GM23338 (cell line): ENCODE measurements at regions not wholly inside any gene's neighbourhood (a gene's known extent, or its start where the extent isn't known, plus 50 kb on each side); places are given as distances from the start of the nearest gene placed in this dataset.

Experiments used
- ATAC-seq: fragments of 200-7000 bp; cut with Tn5 transposase; 3 replicates; pipeline ENCODE4 v1.9.1; 2020
- DNase-seq: peaks from one replicate; pipeline ENCODE4 v3.0.0-alpha.2; 2015; ENCODE audit warnings: low spot score
- H2AFZ ChIP-seq: fragments of 200-600 bp; sonication (generic); 2 replicates; pipeline ENCODE4 v1.8.0; 2016; ENCODE audit warnings: antibody characterized with exemption, mild to moderate bottlenecking, moderate library complexity
- H3F3A ChIP-seq: fragments of 200-600 bp; sonication (generic); replicated peaks from 2 replicates; pipeline ENCODE4 v1.8.0; 2017; ENCODE audit warnings: antibody characterized with exemption, mixed run types, low read depth
- H3K27ac ChIP-seq: fragments of 200-600 bp; sonication (generic); 2 replicates; pipeline ENCODE4 v1.6.1; 2016; ENCODE audit warnings: low read depth
- H3K27me3 ChIP-seq: fragments of 200-600 bp; sonication (generic); 2 replicates; pipeline ENCODE4 v1.8.0; 2016; ENCODE audit warnings: mild to moderate bottlenecking, mixed run types, moderate library complexity; ENCODE audit not compliant: insufficient read depth
- H3K36me3 ChIP-seq: fragments of 200-600 bp; sonication (generic); 2 replicates; pipeline ENCODE4 v1.8.0; 2016; ENCODE audit warnings: mild to moderate bottlenecking; ENCODE audit not compliant: insufficient read depth
- H3K4me1 ChIP-seq: fragments of 200-600 bp; sonication (generic); 2 replicates; pipeline ENCODE4 v1.8.0; 2016; ENCODE audit warnings: mild to moderate bottlenecking, moderate library complexity; ENCODE audit not compliant: insufficient read depth
- H3K4me2 ChIP-seq: fragments of 200-600 bp; sonication (generic); 2 replicates; pipeline ENCODE4 v1.7.1; 2017; ENCODE audit warnings: mixed run types
- H3K4me3 ChIP-seq: fragments of 200-600 bp; sonication (generic); 2 replicates; pipeline ENCODE4 v1.6.1; 2016; ENCODE audit warnings: mixed run types
- H3K79me2 ChIP-seq: fragments of 200-600 bp; sonication (generic); replicated peaks from 2 replicates; pipeline ENCODE4 v1.8.0; 2017; ENCODE audit warnings: mild to moderate bottlenecking; ENCODE audit not compliant: insufficient read depth
- H3K9me2 ChIP-seq: fragments of 200-600 bp; sonication (generic); 2 replicates; pipeline ENCODE4 v1.8.0; 2017; ENCODE audit not compliant: insufficient read depth
- H4K20me1 ChIP-seq: fragments of 200-600 bp; sonication (generic); replicated peaks from 2 replicates; pipeline ENCODE4 v1.8.0; 2017; ENCODE audit warnings: mild to moderate bottlenecking; ENCODE audit not compliant: insufficient read depth
- H3K27ac Mint-ChIP-seq: 2 replicates; pipeline ENCODE4 v1.8.0; 2020; ENCODE audit warnings: inconsistent platforms, mild to moderate bottlenecking, moderate library complexity, mixed read lengths
- H3K27me3 Mint-ChIP-seq: 3 replicates; pipeline ENCODE4 v1.8.0; 2022; ENCODE audit warnings: low read depth, mild to moderate bottlenecking, moderate library complexity, mixed read lengths, inconsistent platforms; ENCODE audit not compliant: insufficient read depth, poor library complexity
- H3K36me3 Mint-ChIP-seq: 3 replicates; pipeline ENCODE4 v1.8.0; 2021; ENCODE audit warnings: low read depth, mild to moderate bottlenecking, inconsistent platforms, moderate library complexity, mixed read lengths
- H3K4me1 Mint-ChIP-seq: 3 replicates; pipeline ENCODE4 v1.8.0; 2020; ENCODE audit warnings: mild to moderate bottlenecking, inconsistent platforms, mixed read lengths
- H3K4me3 Mint-ChIP-seq: 3 replicates; pipeline ENCODE4 v1.8.0; 2021; ENCODE audit warnings: moderate library complexity, mild to moderate bottlenecking, inconsistent platforms, mixed read lengths
- H3K9me3 Mint-ChIP-seq: 3 replicates; pipeline ENCODE4 v1.8.0; 2020; ENCODE audit warnings: moderate library complexity, mild to moderate bottlenecking, inconsistent platforms, mixed read lengths
- CREB1 ChIP-seq: fragments of 250-450 bp; sonication (Bioruptor Pico); IDR thresholded peaks from 2 replicates; pipeline ENCODE4 v1.5.0; 2020; ENCODE audit warnings: low read depth, mild to moderate bottlenecking, moderate library complexity
- CTCF ChIP-seq, 2 experiments: fragments of 200-600 bp in 1 of 2; sonication (generic) in 1 of 2; conservative IDR thresholded peaks; 2 replicates each; pipeline versions ENCODE4 v1.5.1 to v1.6.1; 2016 to 2017; ENCODE audit warnings: antibody characterized with exemption in 2 of 2, low read depth in 2 of 2, mild to moderate bottlenecking in 2 of 2, moderate library complexity in 1 of 2
- ETS1 ChIP-seq: IDR thresholded peaks from 2 replicates; pipeline ENCODE4 v1.6.1; 2016; ENCODE audit warnings: antibody characterized with exemption
- EZH2 ChIP-seq: fragments of 200-600 bp; sonication (generic); IDR thresholded peaks from one replicate; pipeline ENCODE4 v1.8.0; 2017; ENCODE audit warnings: antibody characterized with exemption, mild to moderate bottlenecking, low read depth; ENCODE audit not compliant: unreplicated experiment
- EZH2phosphoT487 ChIP-seq: fragments of 200-600 bp; sonication (generic); IDR thresholded peaks from one replicate; pipeline ENCODE4 v1.8.1; 2018; ENCODE audit warnings: antibody characterized with exemption; ENCODE audit not compliant: unreplicated experiment
- POLR2AphosphoS5 ChIP-seq: IDR thresholded peaks from 2 replicates; pipeline ENCODE4 v1.6.1; 2016; ENCODE audit warnings: antibody characterized with exemption, low read depth
- REST ChIP-seq: IDR thresholded peaks from one replicate; pipeline ENCODE4 v1.6.1; 2018; ENCODE audit warnings: antibody characterized with exemption; ENCODE audit not compliant: unreplicated experiment
- ZNF114 ChIP-seq: fragments of 250-450 bp; sonication (Bioruptor Pico); IDR thresholded peaks from 2 replicates; pipeline ENCODE4 v1.5.0; 2020; ENCODE audit warnings: mild to moderate bottlenecking, moderate library complexity
- ZNF331 ChIP-seq: fragments of 250-450 bp; sonication (Bioruptor Pico); IDR thresholded peaks from 2 replicates; pipeline ENCODE4 v1.5.0; 2020; ENCODE audit warnings: low read depth, mild to moderate bottlenecking, moderate library complexity
- ZNF462 ChIP-seq: fragments of 250-450 bp; sonication (Bioruptor Pico); IDR thresholded peaks from 2 replicates; pipeline ENCODE4 v1.5.0; 2020; ENCODE audit warnings: mild to moderate bottlenecking, moderate library complexity

GRCh38 chr12:34108405-34108803 lies 86.1 kb downstream of the ALG10 start:
- H4K20me1 ChIP-seq, result no peaks in the 10 kb centered on the region
- no peaks in the 10 kb centered on the region for H3K79me2 ChIP-seq
- peaks cover 25% of the 10 kb centered on the region for H3K27me3 ChIP-seq
- no peak overlapping the region for H3K27ac ChIP-seq
- H3F3A ChIP-seq, result no peaks in the 10 kb centered on the region
- H3K9me3 Mint-ChIP-seq, result peaks cover 81% of the 10 kb centered on the region
- H3K36me3 Mint-ChIP-seq, result peaks cover 27% of the 10 kb centered on the region
- no peaks in the 10 kb centered on the region for H3K27me3 Mint-ChIP-seq
- H3K36me3 ChIP-seq, result no peaks in the 10 kb centered on the region
- H3K9me2 ChIP-seq, result no peaks in the 10 kb centered on the region
- H3K27ac Mint-ChIP-seq, result no peak overlapping the region
- H3K4me3 ChIP-seq, result peak overlapping the region; percentile 52
- H3K4me1 ChIP-seq, result no peaks in the 10 kb centered on the region
- peak overlapping the region; percentile 65 for H3K4me2 ChIP-seq
- H2AFZ ChIP-seq, result peak overlapping the region; percentile 63; the same call in 1 of the 2 replicates
- no peaks in the 10 kb centered on the region for H3K4me1 Mint-ChIP-seq
- peak; percentile 17 for DNase-seq
- peak; percentile 61 for ATAC-seq
- no peak overlapping the region for H3K4me3 Mint-ChIP-seq
- no peak for TF ChIP-seq EZH2

GRCh38 chr12:34108967-34109366 lies 86.7 kb downstream of the ALG10 start:
- Histone ChIP-seq H3K4me2 (no peak overlapping the region), H3K27me3 (peaks cover 25% of the 10 kb centered on the region), H3K27ac (no peak overlapping the region), H3K4me1 (no peaks in the 10 kb centered on the region), H3K36me3 (no peaks in the 10 kb centered on the region), H3F3A (no peaks in the 10 kb centered on the region), H2AFZ (no peak overlapping the region), H3K9me2 (no peaks in the 10 kb centered on the region), H4K20me1 (no peaks in the 10 kb centered on the region), H3K79me2 (no peaks in the 10 kb centered on the region), H3K4me3 (no peak overlapping the region)
- H3K27ac Mint-ChIP-seq, result no peak overlapping the region
- H3K4me1 Mint-ChIP-seq, result no peaks in the 10 kb centered on the region
- no peak for ATAC-seq
- no peak for DNase-seq
- H3K9me3 Mint-ChIP-seq, result peaks cover 80% of the 10 kb centered on the region
- H3K4me3 Mint-ChIP-seq, result no peak overlapping the region
- no peaks in the 10 kb centered on the region for H3K27me3 Mint-ChIP-seq
- peaks cover 27% of the 10 kb centered on the region for H3K36me3 Mint-ChIP-seq
- TF ChIP-seq EZH2 (no peak), REST (no peak), ETS1 (no peak), POLR2AphosphoS5 (no peak), CREB1 (CRISPR knock-in tag) (no peak), CTCF (conservative IDR thresholded peaks at IDR 0.05; ENCODE audit: low read depth in 2 of 2) (no peak), ZNF114 (CRISPR knock-in tag) (no peak), ZNF462 (CRISPR knock-in tag) (no peak), ZNF331 (CRISPR knock-in tag) (no peak), EZH2phosphoT487 (no peak)
